Gastrocnemius medialis (tissue), 4 donors: ENCODE measurements at regions not wholly inside any gene's neighbourhood (a gene's known extent, or its start where the extent isn't known, plus 50 kb on each side); places are given as distances from the start of the nearest gene placed in this dataset.
"Not testable (repeated sequence)": the region's sequence is repeated elsewhere in the genome, so short reads cannot be mapped to it uniquely, and the experiment has no call there.

Experiments used
- ATAC-seq, 2 donors: fragments of 150-250 bp; one replicate each; pipeline ENCODE4 v1.9.1; 2016
- DNase-seq, 2 donors: peaks; one replicate each; pipeline ENCODE4 v3.0.0-alpha.2; 2019
- H3K27ac ChIP-seq, 4 donors: fragments of 200-600 bp; sonication (generic); 1 replicate in 1 of 4; 2 replicates in 3 of 4; pipeline ENCODE4 v1.5.1; 2016 to 2018; ENCODE audit warnings: mild to moderate bottlenecking in 2 of 4, moderate library complexity in 1 of 4
- H3K27me3 ChIP-seq, 3 donors: fragments of 200-600 bp; sonication (generic) in 2 of 3; 1 replicate in 1 of 3; 2 replicates in 2 of 3; pipeline versions ENCODE4 v1.5.1 to v1.6.0; 2016 to 2019; ENCODE audit warnings: mild to moderate bottlenecking in 1 of 3, moderate library complexity in 1 of 3
- H3K36me3 ChIP-seq, 2 donors: fragments of 200-600 bp; sonication (generic) in 1 of 2; one replicate each; pipeline ENCODE4 v1.5.1; 2017 to 2018
- H3K4me1 ChIP-seq, 2 donors: fragments of 200-600 bp; sonication (generic) in 1 of 2; one replicate each; pipeline ENCODE4 v1.5.1; 2016 to 2017; ENCODE audit warnings: mild to moderate bottlenecking in 2 of 2
- H3K4me3 ChIP-seq, 4 donors: fragments of 200-600 bp; sonication (generic) in 3 of 4; 1 replicate in 1 of 4; 2 replicates in 3 of 4; pipeline ENCODE4 v1.5.1; 2016 to 2019; ENCODE audit warnings: mild to moderate bottlenecking in 2 of 4
- H3K9me3 ChIP-seq, 3 donors: fragments of 200-600 bp; sonication (generic) in 2 of 3; 1 replicate in 1 of 3; 2 replicates in 2 of 3; pipeline ENCODE4 v1.5.1; 2016 to 2019
- CTCF ChIP-seq, 5 experiments: fragments of 450-650 bp in 3 of 5; fragments of 200-600 bp in 2 of 5; sonication (generic) in 2 of 5; IDR thresholded peaks in 4 of 5; conservative IDR thresholded peaks in 1 of 5; 1 replicate in 4 of 5; 2 replicates in 1 of 5; pipeline ENCODE4 v1.5.1; 2016 to 2019; ENCODE audit warnings: antibody characterized with exemption in 5 of 5, mild to moderate bottlenecking in 3 of 5, moderate library complexity in 3 of 5
- POLR2A ChIP-seq, 2 donors: fragments of 450-650 bp; IDR thresholded peaks; one replicate each; pipeline ENCODE4 v1.6.1; 2017; ENCODE audit warnings: antibody characterized with exemption in 2 of 2, mild to moderate bottlenecking in 2 of 2, moderate library complexity in 2 of 2
- in situ Hi-C, 4 donors: fragments of 200-750 bp; cut with MboI; loops; one replicate each; pipeline versions ENCODE4 v1.15.0 to v1.8.0; 2017; ENCODE audit warnings: low sequenced_read_pairs in 4 of 4
- intact Hi-C: fragments of 100-400 bp; cut with DNase I; formaldehyde crosslinking; loops from one replicate; pipeline ENCODE4 v1.15.1; 2023; ENCODE audit warnings: low total_unique reads

- in situ Hi-C loops: no loop called here
Measured at GRCh38 chr17:70520447-70520846, 351.1 kb downstream of the KCNJ2 start.

GRCh38 chr17:70520956-70521355 is 351.6 kb downstream of the KCNJ2 start:
- DNase-seq (no peak), ATAC-seq (no peak)
- no peak overlapping the region for H3K4me3 ChIP-seq
- in situ Hi-C loops (no loop called here), intact Hi-C loops (no loop called here)
- H3K36me3 ChIP-seq: no peaks in the 10 kb centered on the region
- no peaks in the 10 kb centered on the region for H3K27me3 ChIP-seq
- TF ChIP-seq POLR2A (IDR thresholded peaks at IDR 0.05) (no peak), CTCF (IDR thresholded peaks at IDR 0.05 in 4 of 5, conservative IDR thresholded peaks at IDR 0.05 in 1 of 5) (no peak)
- no peak overlapping the region for H3K27ac ChIP-seq
- no peaks in the 10 kb centered on the region for H3K9me3 ChIP-seq
- no peaks in the 10 kb centered on the region for H3K4me1 ChIP-seq

More at GRCh38 chr17:70520447-70520846, 351.1 kb downstream of the KCNJ2 start:
- no peaks in the 10 kb centered on the region for H3K27me3 ChIP-seq
- no peaks in the 10 kb centered on the region for H3K9me3 ChIP-seq
- DNase-seq: no peak
- intact Hi-C loops: no loop called here
- no peaks in the 10 kb centered on the region for H3K36me3 ChIP-seq
- no peak overlapping the region for H3K27ac ChIP-seq
- no peak for ATAC-seq
- no peak overlapping the region for H3K4me3 ChIP-seq
- H3K4me1 ChIP-seq: no peaks in the 10 kb centered on the region
- TF ChIP-seq CTCF (IDR thresholded peaks at IDR 0.05 in 4 of 5, conservative IDR thresholded peaks at IDR 0.05 in 1 of 5) (no peak), POLR2A (IDR thresholded peaks at IDR 0.05) (no peak)

GRCh38 chr17:70521821-70522256 is 352.5 kb downstream of the KCNJ2 start:
- TF ChIP-seq CTCF (IDR thresholded peaks at IDR 0.05 in 4 of 5, conservative IDR thresholded peaks at IDR 0.05 in 1 of 5): no peak
- no peak for TF ChIP-seq POLR2A (IDR thresholded peaks at IDR 0.05)
- H3K4me1 ChIP-seq: peaks cover 0 to 1% of the 10 kb centered on the region in 2 donors
- ATAC-seq (no peak), DNase-seq (peak; percentile 3 to 19)
- H3K27me3 ChIP-seq: no peaks in the 10 kb centered on the region
- in situ Hi-C loops: no loop called here
- no peak overlapping the region for H3K27ac ChIP-seq
- H3K9me3 ChIP-seq: no peaks in the 10 kb centered on the region
- H3K36me3 ChIP-seq: no peaks in the 10 kb centered on the region
- no peak overlapping the region for H3K4me3 ChIP-seq
- intact Hi-C loops: no loop called here

- no peak for TF ChIP-seq POLR2A (IDR thresholded peaks at IDR 0.05)
- TF ChIP-seq CTCF (IDR thresholded peaks at IDR 0.05 in 4 of 5, conservative IDR thresholded peaks at IDR 0.05 in 1 of 5): no peak
- H3K36me3 ChIP-seq: no peaks in the 10 kb centered on the region
- intact Hi-C loops: no loop called here
Measured at GRCh38 chr17:70523426-70523825, 354.1 kb downstream of the KCNJ2 start.

GRCh38 chr17:70525035-70525434 is 355.7 kb downstream of the KCNJ2 start:
- H3K4me1 ChIP-seq, in situ Hi-C loops, DNase-seq, H3K4me3 ChIP-seq, intact Hi-C loops, H3K36me3 ChIP-seq, H3K27ac ChIP-seq, H3K27me3 ChIP-seq, ATAC-seq, H3K9me3 ChIP-seq: not testable (repeated sequence)

More at GRCh38 chr17:70523426-70523825, 354.1 kb downstream of the KCNJ2 start:
- H3K4me1 ChIP-seq: peaks cover 0 to 8% of the 10 kb centered on the region in 2 donors
- H3K27ac ChIP-seq: no peak overlapping the region
- H3K9me3 ChIP-seq: no peaks in the 10 kb centered on the region
- ATAC-seq: no peak
- H3K4me3 ChIP-seq: no peak overlapping the region
- in situ Hi-C loops: no loop called here
- H3K27me3 ChIP-seq: no peaks in the 10 kb centered on the region
- no peak for DNase-seq
